ENCODE measurements at regions not wholly inside any gene's neighbourhood (a gene's known extent, or its start where the extent isn't known, plus 50 kb on each side); places are given as distances from the start of the nearest gene placed in this dataset.

- Histone ChIP-seq H3K4me3 (ENCODE audit: low read depth in 1 of 2, low read length in 2 of 2) (no peak overlapping the region), H3K27ac (ENCODE audit: low read depth in 2 of 2, low read length in 1 of 2) (no peak overlapping the region), H3K27me3 (ENCODE audit: control insufficient read depth in 1 of 2, insufficient read depth in 2 of 2, low read length in 2 of 2) (no peaks in the 10 kb centered on the region), H3K36me3 (ENCODE audit: control insufficient read depth in 2 of 2, insufficient read depth in 2 of 2, low read length in 1 of 2) (no peaks in the 10 kb centered on the region), H3K9me3 (ENCODE audit: control insufficient read depth in 2 of 2, insufficient read depth in 1 of 2, low read depth in 1 of 2, low read length in 1 of 2) (no peaks in the 10 kb centered on the region), H3K4me1 (ENCODE audit: control insufficient read depth in 2 of 2, insufficient read depth in 2 of 2, low read length in 1 of 2) (no peaks in the 10 kb centered on the region)
- WGBS, 2 donors: 76 to 82% methylated on average over 15 of the region's 15 CpGs
Measured at GRCh38 chr19:13666165-13666564, 98.2 kb upstream of the MRI1 start.

- no peaks in the 10 kb centered on the region for H3K36me3 ChIP-seq (ENCODE audit: control insufficient read depth in 2 of 2, insufficient read depth in 2 of 2, low read length in 1 of 2)
- H3K27ac ChIP-seq (ENCODE audit: low read depth in 2 of 2, low read length in 1 of 2): no peak overlapping the region
- H3K27me3 ChIP-seq (ENCODE audit: control insufficient read depth in 1 of 2, insufficient read depth in 2 of 2, low read length in 2 of 2): no peaks in the 10 kb centered on the region
- no peaks in the 10 kb centered on the region for H3K9me3 ChIP-seq (ENCODE audit: control insufficient read depth in 2 of 2, insufficient read depth in 1 of 2, low read depth in 1 of 2, low read length in 1 of 2)
- H3K4me1 ChIP-seq (ENCODE audit: control insufficient read depth in 2 of 2, insufficient read depth in 2 of 2, low read length in 1 of 2): no peaks in the 10 kb centered on the region
- 62 to 70% methylated on average over 12 of the region's 12 CpGs for WGBS, 2 donors
- no peak overlapping the region for H3K4me3 ChIP-seq (ENCODE audit: low read depth in 1 of 2, low read length in 2 of 2)
Measured at GRCh38 chr19:13665125-13665905, 99.0 kb upstream of the MRI1 start.

- 70 to 74% methylated on average over 5 of the region's 5 CpGs for WGBS, 2 donors
- H3K36me3 ChIP-seq (ENCODE audit: control insufficient read depth in 2 of 2, insufficient read depth in 2 of 2, low read length in 1 of 2): no peaks in the 10 kb centered on the region
- H3K27ac ChIP-seq (ENCODE audit: low read depth in 2 of 2, low read length in 1 of 2): no peak overlapping the region
- H3K9me3 ChIP-seq (ENCODE audit: control insufficient read depth in 2 of 2, insufficient read depth in 1 of 2, low read depth in 1 of 2, low read length in 1 of 2): no peaks in the 10 kb centered on the region
- no peak overlapping the region for H3K4me3 ChIP-seq (ENCODE audit: low read depth in 1 of 2, low read length in 2 of 2)
- no peaks in the 10 kb centered on the region for H3K27me3 ChIP-seq (ENCODE audit: control insufficient read depth in 1 of 2, insufficient read depth in 2 of 2, low read length in 2 of 2)
- H3K4me1 ChIP-seq (ENCODE audit: control insufficient read depth in 2 of 2, insufficient read depth in 2 of 2, low read length in 1 of 2): no peaks in the 10 kb centered on the region
Measured at GRCh38 chr19:13652810-13653590, 111.3 kb upstream of the MRI1 start.

GRCh38 chr19:13646758-13647157 lies 117.6 kb upstream of the MRI1 start:
- no peaks in the 10 kb centered on the region for H3K36me3 ChIP-seq (ENCODE audit: control insufficient read depth in 2 of 2, insufficient read depth in 2 of 2, low read length in 1 of 2)
- no peak overlapping the region for H3K27ac ChIP-seq (ENCODE audit: low read depth in 2 of 2, low read length in 1 of 2)
- H3K27me3 ChIP-seq (ENCODE audit: control insufficient read depth in 1 of 2, insufficient read depth in 2 of 2, low read length in 2 of 2): no peaks in the 10 kb centered on the region
- H3K9me3 ChIP-seq (ENCODE audit: control insufficient read depth in 2 of 2, insufficient read depth in 1 of 2, low read depth in 1 of 2, low read length in 1 of 2): peaks cover 0 to 2% of the 10 kb centered on the region in 2 donors
- 23 to 42% methylated on average over 7 of the region's 7 CpGs for WGBS, 2 donors
- H3K4me1 ChIP-seq (ENCODE audit: control insufficient read depth in 2 of 2, insufficient read depth in 2 of 2, low read length in 1 of 2): no peaks in the 10 kb centered on the region
- no peak overlapping the region for H3K4me3 ChIP-seq (ENCODE audit: low read depth in 1 of 2, low read length in 2 of 2)

GRCh38 chr19:13644645-13645044 lies 119.7 kb upstream of the MRI1 start:
- Histone ChIP-seq H3K27me3 (ENCODE audit: control insufficient read depth in 1 of 2, insufficient read depth in 2 of 2, low read length in 2 of 2) (no peaks in the 10 kb centered on the region), H3K9me3 (ENCODE audit: control insufficient read depth in 2 of 2, insufficient read depth in 1 of 2, low read depth in 1 of 2, low read length in 1 of 2) (peaks cover 0 to 2% of the 10 kb centered on the region in 2 donors), H3K4me3 (ENCODE audit: low read depth in 1 of 2, low read length in 2 of 2) (no peak overlapping the region), H3K4me1 (ENCODE audit: control insufficient read depth in 2 of 2, insufficient read depth in 2 of 2, low read length in 1 of 2) (no peaks in the 10 kb centered on the region), H3K27ac (ENCODE audit: low read depth in 2 of 2, low read length in 1 of 2) (no peak overlapping the region), H3K36me3 (ENCODE audit: control insufficient read depth in 2 of 2, insufficient read depth in 2 of 2, low read length in 1 of 2) (no peaks in the 10 kb centered on the region)
- WGBS, 2 donors: 92 to 94% methylated on average over 3 of the region's 3 CpGs

GRCh38 chr19:13640611-13641010 lies 123.7 kb upstream of the MRI1 start:
- Histone ChIP-seq H3K36me3 (ENCODE audit: control insufficient read depth in 2 of 2, insufficient read depth in 2 of 2, low read length in 1 of 2) (no peaks in the 10 kb centered on the region), H3K27ac (ENCODE audit: low read depth in 2 of 2, low read length in 1 of 2) (no peak overlapping the region), H3K9me3 (ENCODE audit: control insufficient read depth in 2 of 2, insufficient read depth in 1 of 2, low read depth in 1 of 2, low read length in 1 of 2) (peaks cover 0 to 2% of the 10 kb centered on the region in 2 donors), H3K4me1 (ENCODE audit: control insufficient read depth in 2 of 2, insufficient read depth in 2 of 2, low read length in 1 of 2) (no peaks in the 10 kb centered on the region), H3K4me3 (ENCODE audit: low read depth in 1 of 2, low read length in 2 of 2) (no peak overlapping the region), H3K27me3 (ENCODE audit: control insufficient read depth in 1 of 2, insufficient read depth in 2 of 2, low read length in 2 of 2) (no peaks in the 10 kb centered on the region)
- WGBS, 2 donors: 70 to 79% methylated on average over 1 of the region's 1 CpG

- Histone ChIP-seq H3K27ac (ENCODE audit: low read depth in 2 of 2, low read length in 1 of 2) (no peak overlapping the region), H3K4me1 (ENCODE audit: control insufficient read depth in 2 of 2, insufficient read depth in 2 of 2, low read length in 1 of 2) (no peaks in the 10 kb centered on the region), H3K36me3 (ENCODE audit: control insufficient read depth in 2 of 2, insufficient read depth in 2 of 2, low read length in 1 of 2) (no peaks in the 10 kb centered on the region), H3K9me3 (ENCODE audit: control insufficient read depth in 2 of 2, insufficient read depth in 1 of 2, low read depth in 1 of 2, low read length in 1 of 2) (no peaks in the 10 kb centered on the region), H3K27me3 (ENCODE audit: control insufficient read depth in 1 of 2, insufficient read depth in 2 of 2, low read length in 2 of 2) (no peaks in the 10 kb centered on the region), H3K4me3 (ENCODE audit: low read depth in 1 of 2, low read length in 2 of 2) (no peak overlapping the region)
- 71 to 75% methylated on average over 7 of the region's 7 CpGs for WGBS, 2 donors
Measured at GRCh38 chr19:13639342-13639929, 124.9 kb upstream of the MRI1 start.

GRCh38 chr19:13637664-13638063 lies 126.7 kb upstream of the MRI1 start:
- H3K9me3 ChIP-seq (ENCODE audit: control insufficient read depth in 2 of 2, insufficient read depth in 1 of 2, low read depth in 1 of 2, low read length in 1 of 2): no peaks in the 10 kb centered on the region
- H3K36me3 ChIP-seq (ENCODE audit: control insufficient read depth in 2 of 2, insufficient read depth in 2 of 2, low read length in 1 of 2): no peaks in the 10 kb centered on the region
- H3K27me3 ChIP-seq (ENCODE audit: control insufficient read depth in 1 of 2, insufficient read depth in 2 of 2, low read length in 2 of 2): no peaks in the 10 kb centered on the region
- no peak overlapping the region for H3K27ac ChIP-seq (ENCODE audit: low read depth in 2 of 2, low read length in 1 of 2)
- no peaks in the 10 kb centered on the region for H3K4me1 ChIP-seq (ENCODE audit: control insufficient read depth in 2 of 2, insufficient read depth in 2 of 2, low read length in 1 of 2)
- 77 to 82% methylated on average over 6 of the region's 6 CpGs for WGBS, 2 donors
- H3K4me3 ChIP-seq (ENCODE audit: low read depth in 1 of 2, low read length in 2 of 2): no peak overlapping the region

- H3K4me3 ChIP-seq (ENCODE audit: low read depth in 1 of 2, low read length in 2 of 2): no peak overlapping the region
- no peaks in the 10 kb centered on the region for H3K36me3 ChIP-seq (ENCODE audit: control insufficient read depth in 2 of 2, insufficient read depth in 2 of 2, low read length in 1 of 2)
- peaks cover 0 to 3% of the 10 kb centered on the region in 2 donors for H3K9me3 ChIP-seq (ENCODE audit: control insufficient read depth in 2 of 2, insufficient read depth in 1 of 2, low read depth in 1 of 2, low read length in 1 of 2)
- 75 to 79% methylated on average over 6 of the region's 6 CpGs for WGBS, 2 donors
- no peak overlapping the region for H3K27ac ChIP-seq (ENCODE audit: low read depth in 2 of 2, low read length in 1 of 2)
- no peaks in the 10 kb centered on the region for H3K4me1 ChIP-seq (ENCODE audit: control insufficient read depth in 2 of 2, insufficient read depth in 2 of 2, low read length in 1 of 2)
- no peaks in the 10 kb centered on the region for H3K27me3 ChIP-seq (ENCODE audit: control insufficient read depth in 1 of 2, insufficient read depth in 2 of 2, low read length in 2 of 2)
Measured at GRCh38 chr19:13634658-13635057, 128.4 kb upstream of the CACNA1A start.
